ENCODE measurements at regions not wholly inside any gene's neighbourhood (a gene's known extent, or its start where the extent isn't known, plus 50 kb on each side); places are given as distances from the start of the nearest gene placed in this dataset.

DNA sequence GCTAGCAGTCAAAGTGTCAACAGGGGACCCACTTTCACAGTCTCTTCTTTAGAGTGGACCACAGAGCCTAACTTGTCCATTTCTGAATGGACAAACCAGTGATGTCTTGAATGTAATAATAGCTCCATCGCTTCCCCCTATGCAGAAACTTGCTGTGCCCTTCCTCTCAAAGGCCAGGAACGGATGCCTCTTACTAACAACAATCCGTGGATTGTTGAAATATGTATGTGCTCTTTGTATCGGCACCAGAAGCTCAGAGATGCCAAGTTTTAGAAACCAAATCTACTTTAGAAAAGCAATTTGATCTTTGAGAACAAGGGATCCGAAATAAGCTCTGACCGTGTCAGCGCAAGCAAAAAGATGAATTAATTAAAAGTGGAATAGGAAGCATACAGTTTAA is 259.5 kb upstream of the POU2AF2 start:
- H3K27ac ChIP-seq, result no peak overlapping the region
- no peaks in the 10 kb centered on the region for H3K36me3 ChIP-seq
- no peaks in the 10 kb centered on the region for H3K9me3 ChIP-seq (ENCODE audit: severe bottlenecking)
- no peak for DNase-seq
- TF ChIP-seq, protein P1, sequence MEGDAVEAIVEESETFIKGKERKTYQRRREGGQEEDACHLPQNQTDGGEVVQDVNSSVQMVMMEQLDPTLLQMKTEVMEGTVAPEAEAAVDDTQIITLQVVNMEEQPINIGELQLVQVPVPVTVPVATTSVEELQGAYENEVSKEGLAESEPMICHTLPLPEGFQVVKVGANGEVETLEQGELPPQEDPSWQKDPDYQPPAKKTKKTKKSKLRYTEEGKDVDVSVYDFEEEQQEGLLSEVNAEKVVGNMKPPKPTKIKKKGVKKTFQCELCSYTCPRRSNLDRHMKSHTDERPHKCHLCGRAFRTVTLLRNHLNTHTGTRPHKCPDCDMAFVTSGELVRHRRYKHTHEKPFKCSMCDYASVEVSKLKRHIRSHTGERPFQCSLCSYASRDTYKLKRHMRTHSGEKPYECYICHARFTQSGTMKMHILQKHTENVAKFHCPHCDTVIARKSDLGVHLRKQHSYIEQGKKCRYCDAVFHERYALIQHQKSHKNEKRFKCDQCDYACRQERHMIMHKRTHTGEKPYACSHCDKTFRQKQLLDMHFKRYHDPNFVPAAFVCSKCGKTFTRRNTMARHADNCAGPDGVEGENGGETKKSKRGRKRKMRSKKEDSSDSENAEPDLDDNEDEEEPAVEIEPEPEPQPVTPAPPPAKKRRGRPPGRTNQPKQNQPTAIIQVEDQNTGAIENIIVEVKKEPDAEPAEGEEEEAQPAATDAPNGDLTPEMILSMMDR (IDR thresholded peaks at IDR 0.05; ENCODE audit: low read depth, low read length), result no peak
- H3K4me3 ChIP-seq (ENCODE audit: low read depth, low read length), result no peak overlapping the region
- H3K27me3 ChIP-seq (ENCODE audit: insufficient read depth, low read depth, severe bottlenecking), result no peaks in the 10 kb centered on the region

DNA sequence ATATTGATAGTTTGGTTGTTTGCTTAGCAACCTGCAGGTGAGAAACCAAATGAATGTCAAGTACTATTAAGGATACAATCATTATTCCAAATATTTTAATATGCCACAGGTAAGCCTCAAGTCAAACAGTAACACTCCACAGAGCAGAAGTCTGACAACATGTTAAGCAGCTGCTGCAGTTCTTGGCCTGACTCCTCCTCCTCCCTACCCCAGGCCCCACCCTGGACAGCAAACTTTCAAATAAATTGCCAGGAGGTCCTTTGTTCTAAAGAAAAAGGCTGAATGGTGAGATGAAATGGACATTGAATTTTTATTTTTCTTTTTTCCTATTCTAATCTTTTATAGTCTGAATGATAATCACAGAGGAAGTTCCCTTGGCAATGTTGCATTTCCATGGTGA is 260.0 kb upstream of the POU2AF2 start:
- no peaks in the 10 kb centered on the region for H3K9me3 ChIP-seq (ENCODE audit: severe bottlenecking)
- H3K36me3 ChIP-seq, result no peaks in the 10 kb centered on the region
- TF ChIP-seq, protein P1 (IDR thresholded peaks at IDR 0.05; ENCODE audit: low read depth, low read length), result no peak
- no peak for DNase-seq
- H3K4me3 ChIP-seq (ENCODE audit: low read depth, low read length), result no peak overlapping the region
- H3K27me3 ChIP-seq (ENCODE audit: insufficient read depth, low read depth, severe bottlenecking), result no peaks in the 10 kb centered on the region
- H3K27ac ChIP-seq, result no peak overlapping the region

DNA sequence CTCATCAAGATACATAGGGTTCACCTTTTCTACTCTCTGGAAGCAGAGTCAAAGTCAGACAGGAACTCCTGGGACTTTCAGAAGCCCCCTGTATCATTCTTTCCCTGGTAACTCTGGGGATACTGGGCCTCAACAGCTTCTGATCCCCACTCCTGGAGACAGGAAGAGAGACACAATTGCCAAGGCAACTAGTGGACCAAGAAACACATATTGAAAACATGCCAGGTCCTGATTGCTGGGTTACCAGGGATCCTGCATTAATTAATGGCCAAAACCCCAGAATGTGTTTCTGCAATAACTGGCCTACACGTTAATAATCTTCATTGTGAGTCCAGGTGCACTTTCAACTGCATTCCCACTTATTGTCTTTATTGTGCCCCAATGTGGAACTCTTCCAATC is 260.8 kb upstream of the POU2AF2 start:
- no peak overlapping the region for H3K4me3 ChIP-seq (ENCODE audit: low read depth, low read length)
- H3K27me3 ChIP-seq (ENCODE audit: insufficient read depth, low read depth, severe bottlenecking), result no peaks in the 10 kb centered on the region
- DNase-seq, result no peak
- no peaks in the 10 kb centered on the region for H3K9me3 ChIP-seq (ENCODE audit: severe bottlenecking)
- no peak overlapping the region for H3K27ac ChIP-seq
- TF ChIP-seq, protein P1 (IDR thresholded peaks at IDR 0.05; ENCODE audit: low read depth, low read length), result no peak
- no peaks in the 10 kb centered on the region for H3K36me3 ChIP-seq

DNA sequence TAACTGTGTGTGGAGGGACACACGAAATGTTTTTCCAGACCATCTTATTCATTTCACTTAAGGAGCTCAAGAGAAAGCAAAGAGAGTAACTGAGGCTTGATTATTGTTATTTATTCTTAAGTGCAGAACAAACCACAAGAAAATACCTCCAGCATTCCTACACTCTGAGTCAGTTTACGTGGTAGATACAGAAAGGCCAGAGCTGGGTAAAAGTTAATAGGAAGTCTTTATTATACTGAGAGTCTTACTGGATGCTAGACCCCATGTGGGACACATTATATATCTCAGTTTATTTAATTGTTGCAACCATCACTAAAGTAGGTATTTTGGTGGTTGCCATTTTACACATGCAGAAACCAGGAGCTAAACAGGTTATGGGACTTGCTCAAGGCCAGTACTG is 261.4 kb upstream of the POU2AF2 start:
- Histone ChIP-seq H3K4me3 (ENCODE audit: low read depth, low read length) (no peak overlapping the region), H3K27ac (no peak overlapping the region), H3K27me3 (ENCODE audit: insufficient read depth, low read depth, severe bottlenecking) (no peaks in the 10 kb centered on the region), H3K9me3 (ENCODE audit: severe bottlenecking) (no peaks in the 10 kb centered on the region), H3K36me3 (no peaks in the 10 kb centered on the region)
- TF ChIP-seq, protein P1 (IDR thresholded peaks at IDR 0.05; ENCODE audit: low read depth, low read length), result no peak
- no peak for DNase-seq

DNA sequence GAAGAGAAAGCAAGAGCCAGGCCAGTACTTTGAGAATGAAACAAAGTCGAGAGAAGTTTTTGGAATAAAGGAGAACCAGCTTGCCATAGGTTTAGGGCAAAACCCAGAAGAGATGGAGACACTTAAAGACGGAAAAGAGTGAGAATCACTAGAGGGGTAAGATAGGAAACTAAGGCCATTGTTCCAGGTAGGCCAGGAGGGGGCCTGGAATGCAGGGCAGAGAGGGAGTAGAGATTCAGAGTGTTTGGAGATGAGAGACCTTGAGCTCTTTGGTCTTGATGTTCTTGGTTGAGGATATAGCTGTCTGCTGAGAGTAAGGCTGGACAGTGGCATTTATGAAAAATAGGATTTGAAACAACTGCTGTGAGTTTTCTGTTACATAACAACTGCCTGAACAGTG is 263.3 kb upstream of the POU2AF2 start:
- DNase-seq, result no peak
- TF ChIP-seq, protein P1 (IDR thresholded peaks at IDR 0.05; ENCODE audit: low read depth, low read length), result no peak
- H3K27me3 ChIP-seq (ENCODE audit: insufficient read depth, low read depth, severe bottlenecking), result no peaks in the 10 kb centered on the region
- H3K36me3 ChIP-seq, result no peaks in the 10 kb centered on the region
- no peaks in the 10 kb centered on the region for H3K9me3 ChIP-seq (ENCODE audit: severe bottlenecking)
- no peak overlapping the region for H3K27ac ChIP-seq
- no peak overlapping the region for H3K4me3 ChIP-seq (ENCODE audit: low read depth, low read length)

DNA sequence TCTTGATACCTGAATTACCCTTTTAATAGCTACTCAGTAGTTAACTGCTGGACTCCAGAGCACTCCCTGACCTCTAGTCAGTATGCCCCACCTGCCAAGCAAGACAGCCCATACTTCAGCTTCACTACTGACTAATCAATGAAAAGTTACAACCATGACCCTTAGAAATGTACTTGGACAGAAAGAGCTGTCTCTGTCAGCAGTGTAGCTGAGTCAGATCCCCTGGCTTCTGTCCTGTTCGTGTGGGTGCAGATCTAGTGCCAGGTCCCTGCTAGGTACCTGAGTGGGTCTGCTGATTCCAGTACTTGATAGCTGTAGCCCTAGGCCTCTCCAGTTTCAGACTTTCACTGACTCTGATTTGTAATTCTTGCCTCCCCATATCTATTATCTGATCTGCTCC is 265.8 kb upstream of the POU2AF2 start:
- Histone ChIP-seq H3K27ac (no peak overlapping the region), H3K4me3 (ENCODE audit: low read depth, low read length) (no peak overlapping the region), H3K9me3 (ENCODE audit: severe bottlenecking) (no peaks in the 10 kb centered on the region), H3K36me3 (no peaks in the 10 kb centered on the region), H3K27me3 (ENCODE audit: insufficient read depth, low read depth, severe bottlenecking) (no peaks in the 10 kb centered on the region)
- no peak for DNase-seq
- TF ChIP-seq, protein P1 (IDR thresholded peaks at IDR 0.05; ENCODE audit: low read depth, low read length), result no peak
